ENCODE measurements at regions not wholly inside any gene's neighbourhood (a gene's known extent, or its start where the extent isn't known, plus 50 kb on each side); places are given as distances from the start of the nearest gene placed in this dataset.

GRCh38 chr2:200158647-200159356 is 147.7 kb upstream of the SPATS2L start:
- H3K4me3 Mint-ChIP-seq: no peak overlapping the region
- H3K27ac Mint-ChIP-seq: peak overlapping the region in 2 of 3 experiments; percentile 2 to 16
- no peaks in the 10 kb centered on the region for H3K36me3 Mint-ChIP-seq (ENCODE audit: low read depth)
- peaks cover 2% of the 10 kb centered on the region for H3K9me3 Mint-ChIP-seq
- no peak for TF ChIP-seq CTCF (IDR thresholded peaks at IDR 0.05; ENCODE audit: unreplicated experiment in 3 of 3)
- no peaks in the 10 kb centered on the region for H3K27me3 Mint-ChIP-seq (ENCODE audit: low read depth)
- peaks cover 28% of the 10 kb centered on the region for H3K4me1 Mint-ChIP-seq

GRCh38 chr2:200159357-200159707 is 147.2 kb upstream of the SPATS2L start:
- no peak overlapping the region for H3K4me3 Mint-ChIP-seq
- H3K4me1 Mint-ChIP-seq: peaks cover 28% of the 10 kb centered on the region
- no peaks in the 10 kb centered on the region for H3K36me3 Mint-ChIP-seq (ENCODE audit: low read depth)
- no peaks in the 10 kb centered on the region for H3K27me3 Mint-ChIP-seq (ENCODE audit: low read depth)
- H3K27ac Mint-ChIP-seq: peak overlapping the region in 2 of 3 experiments; percentile 2 to 16
- no peak for TF ChIP-seq CTCF (IDR thresholded peaks at IDR 0.05; ENCODE audit: unreplicated experiment in 3 of 3)
- H3K9me3 Mint-ChIP-seq: peaks cover 6% of the 10 kb centered on the region

GRCh38 chr2:200159829-200160781 is 146.4 kb upstream of the SPATS2L start:
- Mint-ChIP-seq H3K27me3 (ENCODE audit: low read depth) (no peaks in the 10 kb centered on the region), H3K4me3 (no peak overlapping the region), H3K27ac (peak overlapping the region in 1 of 3 experiments; percentile 2), H3K9me3 (peaks cover 6% of the 10 kb centered on the region), H3K4me1 (peaks cover 24% of the 10 kb centered on the region), H3K36me3 (ENCODE audit: low read depth) (no peaks in the 10 kb centered on the region)
- TF ChIP-seq CTCF (IDR thresholded peaks at IDR 0.05; ENCODE audit: unreplicated experiment in 3 of 3): no peak

GRCh38 chr2:200161458-200161857 is 145.0 kb upstream of the SPATS2L start:
- Mint-ChIP-seq H3K27ac (no peak overlapping the region), H3K9me3 (peaks cover 11% of the 10 kb centered on the region), H3K4me1 (peaks cover 17% of the 10 kb centered on the region), H3K27me3 (ENCODE audit: low read depth) (no peaks in the 10 kb centered on the region), H3K36me3 (ENCODE audit: low read depth) (no peaks in the 10 kb centered on the region), H3K4me3 (no peak overlapping the region)
- no peak for TF ChIP-seq CTCF (IDR thresholded peaks at IDR 0.05; ENCODE audit: unreplicated experiment in 3 of 3)

- peaks cover 11% of the 10 kb centered on the region for H3K9me3 Mint-ChIP-seq
- no peaks in the 10 kb centered on the region for H3K4me1 Mint-ChIP-seq
- no peak overlapping the region for H3K27ac Mint-ChIP-seq
- TF ChIP-seq CTCF (IDR thresholded peaks at IDR 0.05; ENCODE audit: unreplicated experiment in 3 of 3): no peak
- no peaks in the 10 kb centered on the region for H3K27me3 Mint-ChIP-seq (ENCODE audit: low read depth)
- H3K36me3 Mint-ChIP-seq (ENCODE audit: low read depth): no peaks in the 10 kb centered on the region
- H3K4me3 Mint-ChIP-seq: no peak overlapping the region
These were observed 140.8 kb upstream of the SPATS2L start for GRCh38 chr2:200165687-200166086.

Data from nephron (organoid).